ENCODE measurements at regions not wholly inside any gene's neighbourhood (a gene's known extent, or its start where the extent isn't known, plus 50 kb on each side); places are given as distances from the start of the nearest gene placed in this dataset.

DNA sequence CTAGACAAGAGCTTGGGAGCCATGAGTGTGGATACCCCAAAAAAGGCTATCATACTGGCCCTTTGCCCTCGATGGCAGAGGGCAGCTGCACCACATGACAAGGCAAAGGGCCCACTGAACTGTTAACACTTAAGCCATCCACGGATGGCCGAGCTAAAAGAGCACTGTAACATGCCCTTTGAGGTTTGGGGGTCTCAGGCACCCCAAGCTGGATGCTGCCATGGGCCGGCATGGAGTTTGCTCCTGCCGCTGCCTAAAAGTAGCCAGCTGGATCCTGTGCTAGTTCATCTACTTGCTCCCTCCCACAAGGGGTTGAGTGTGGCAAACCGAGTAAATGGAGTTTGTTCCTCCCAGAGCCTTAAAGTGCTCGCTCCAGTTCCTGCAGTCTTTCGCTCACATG lies 383.2 kb upstream of the LRRC4C start:
- Histone ChIP-seq H4K20me1 (ENCODE audit: control insufficient read depth, insufficient read depth, low read depth, low read length) (no peaks in the 10 kb centered on the region), H3K27me3 (ENCODE audit: control insufficient read depth, low read length) (no peaks in the 10 kb centered on the region), H3K79me2 (ENCODE audit: control insufficient read depth, low read length) (no peaks in the 10 kb centered on the region), H3K4me1 (ENCODE audit: control insufficient read depth, low read length) (no peaks in the 10 kb centered on the region), H3K4me3 (ENCODE audit: low read length) (no peak overlapping the region), H3K9me2 (replicated peaks; ENCODE audit: control insufficient read depth, low read length) (no peaks in the 10 kb centered on the region), H3K36me3 (ENCODE audit: control insufficient read depth, low read length) (no peaks in the 10 kb centered on the region), H3K4me2 (ENCODE audit: low read length) (no peak overlapping the region), H3F3A (ENCODE audit: control insufficient read depth, insufficient read depth) (no peaks in the 10 kb centered on the region), H3K9me3 (ENCODE audit: control insufficient read depth, insufficient read depth, low read length) (no peaks in the 10 kb centered on the region), H3K27ac (ENCODE audit: low read depth, low read length) (no peak overlapping the region)
- TF ChIP-seq EZH2phosphoT487 (IDR thresholded peaks at IDR 0.05; ENCODE audit: borderline replicate concordance, low read length) (no peak), CTCF (IDR thresholded peaks at IDR 0.05; ENCODE audit: low read depth, low read length, poor library complexity, severe bottlenecking) (no peak)

- Histone ChIP-seq H3K4me2 (ENCODE audit: low read length) (no peak overlapping the region), H3K4me1 (ENCODE audit: control insufficient read depth, low read length) (no peaks in the 10 kb centered on the region), H3K79me2 (ENCODE audit: control insufficient read depth, low read length) (no peaks in the 10 kb centered on the region), H4K20me1 (ENCODE audit: control insufficient read depth, insufficient read depth, low read depth, low read length) (no peaks in the 10 kb centered on the region), H3K9me2 (replicated peaks; ENCODE audit: control insufficient read depth, low read length) (no peaks in the 10 kb centered on the region), H3K27me3 (ENCODE audit: control insufficient read depth, low read length) (no peaks in the 10 kb centered on the region), H3F3A (ENCODE audit: control insufficient read depth, insufficient read depth) (no peaks in the 10 kb centered on the region), H3K27ac (ENCODE audit: low read depth, low read length) (no peak overlapping the region), H3K36me3 (ENCODE audit: control insufficient read depth, low read length) (no peaks in the 10 kb centered on the region), H3K9me3 (ENCODE audit: control insufficient read depth, insufficient read depth, low read length) (no peaks in the 10 kb centered on the region), H3K4me3 (ENCODE audit: low read length) (no peak overlapping the region)
- TF ChIP-seq CTCF (IDR thresholded peaks at IDR 0.05; ENCODE audit: low read depth, low read length, poor library complexity, severe bottlenecking) (no peak), EZH2phosphoT487 (IDR thresholded peaks at IDR 0.05; ENCODE audit: borderline replicate concordance, low read length) (no peak)
Measured at GRCh38 chr11:41845066-41845465, 385.6 kb upstream of the LRRC4C start.

DNA sequence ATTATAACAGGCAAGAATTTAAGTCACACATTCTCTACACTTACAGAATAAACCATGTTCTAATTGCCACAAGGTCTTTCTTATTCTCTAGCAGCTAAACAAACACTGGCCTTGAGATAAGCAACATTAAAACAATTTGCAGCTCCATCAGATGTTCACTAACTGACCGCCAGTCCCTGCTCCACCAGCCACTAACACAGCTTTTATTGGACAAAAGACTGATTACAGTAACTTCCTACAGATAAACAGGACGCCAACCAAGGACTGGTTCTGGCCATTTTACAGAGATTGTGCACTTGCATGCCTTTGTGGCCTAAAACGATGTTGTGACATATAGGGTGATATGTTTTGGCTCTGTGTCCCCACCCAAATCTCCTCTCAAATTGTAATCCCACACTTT lies 388.9 kb upstream of the LRRC4C start:
- H3K4me2 ChIP-seq (ENCODE audit: low read length) = no peak overlapping the region
- no peak overlapping the region for H3K4me3 ChIP-seq (ENCODE audit: low read length)
- H3K4me1 ChIP-seq (ENCODE audit: control insufficient read depth, low read length) = no peaks in the 10 kb centered on the region
- no peak overlapping the region for H3K27ac ChIP-seq (ENCODE audit: low read depth, low read length)
- no peaks in the 10 kb centered on the region for H3K9me3 ChIP-seq (ENCODE audit: control insufficient read depth, insufficient read depth, low read length)
- H4K20me1 ChIP-seq (ENCODE audit: control insufficient read depth, insufficient read depth, low read depth, low read length) = no peaks in the 10 kb centered on the region
- no peaks in the 10 kb centered on the region for H3K9me2 ChIP-seq (replicated peaks; ENCODE audit: control insufficient read depth, low read length)
- TF ChIP-seq CTCF (IDR thresholded peaks at IDR 0.05; ENCODE audit: low read depth, low read length, poor library complexity, severe bottlenecking) (no peak), EZH2phosphoT487 (IDR thresholded peaks at IDR 0.05; ENCODE audit: borderline replicate concordance, low read length) (no peak)
- H3K36me3 ChIP-seq (ENCODE audit: control insufficient read depth, low read length) = no peaks in the 10 kb centered on the region
- no peaks in the 10 kb centered on the region for H3K27me3 ChIP-seq (ENCODE audit: control insufficient read depth, low read length)
- no peaks in the 10 kb centered on the region for H3K79me2 ChIP-seq (ENCODE audit: control insufficient read depth, low read length)
- H3F3A ChIP-seq (ENCODE audit: control insufficient read depth, insufficient read depth) = no peaks in the 10 kb centered on the region

DNA sequence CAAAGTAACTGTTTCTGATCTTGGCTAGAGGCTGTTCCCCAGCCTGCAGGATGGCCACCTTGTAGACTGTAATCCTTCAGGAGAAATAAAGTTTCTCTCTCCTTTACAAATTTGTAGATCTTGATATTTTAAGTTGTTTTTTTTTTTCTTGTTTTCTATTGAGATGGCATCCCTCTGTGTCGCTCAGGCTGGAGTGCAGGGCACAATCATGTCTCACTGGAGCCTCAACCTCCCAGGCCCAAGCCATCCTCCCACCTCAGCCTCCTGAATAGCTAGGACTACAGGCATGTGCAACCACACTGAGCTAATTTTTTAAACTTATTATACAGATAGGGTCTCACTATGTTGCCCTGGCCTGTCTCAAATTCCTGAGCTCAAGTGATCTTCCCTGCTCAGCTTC lies 389.8 kb upstream of the LRRC4C start:
- no peak for TF ChIP-seq EZH2phosphoT487 (IDR thresholded peaks at IDR 0.05; ENCODE audit: borderline replicate concordance, low read length)
- no peak for TF ChIP-seq CTCF (IDR thresholded peaks at IDR 0.05; ENCODE audit: low read depth, low read length, poor library complexity, severe bottlenecking)
- Histone ChIP-seq H3K27me3 (ENCODE audit: control insufficient read depth, low read length) (no peaks in the 10 kb centered on the region), H3K79me2 (ENCODE audit: control insufficient read depth, low read length) (no peaks in the 10 kb centered on the region), H3K4me3 (ENCODE audit: low read length) (no peak overlapping the region), H3K36me3 (ENCODE audit: control insufficient read depth, low read length) (no peaks in the 10 kb centered on the region), H3F3A (ENCODE audit: control insufficient read depth, insufficient read depth) (no peaks in the 10 kb centered on the region), H3K27ac (ENCODE audit: low read depth, low read length) (no peak overlapping the region), H3K9me3 (ENCODE audit: control insufficient read depth, insufficient read depth, low read length) (no peaks in the 10 kb centered on the region), H4K20me1 (ENCODE audit: control insufficient read depth, insufficient read depth, low read depth, low read length) (no peaks in the 10 kb centered on the region), H3K4me1 (ENCODE audit: control insufficient read depth, low read length) (no peaks in the 10 kb centered on the region), H3K9me2 (replicated peaks; ENCODE audit: control insufficient read depth, low read length) (no peaks in the 10 kb centered on the region), H3K4me2 (ENCODE audit: low read length) (no peak overlapping the region)

All from DOHH2 (cell line).